NCI-H146 (cell line): ENCODE measurements at regions not wholly inside any gene's neighbourhood (a gene's known extent, or its start where the extent isn't known, plus 50 kb on each side); places are given as distances from the start of the nearest gene placed in this dataset.
A peak's percentile ranks its signal among the peaks of the same experiment; 100 is the strongest.
"Not testable (repeated sequence)": the region's sequence is repeated elsewhere in the genome, so short reads cannot be mapped to it uniquely, and the experiment has no call there.

Experiments
- DNase-seq: peaks from one replicate; lab custom pipeline; 2025; lab: John Stamatoyannopoulos, UW

- no peak for DNase-seq
Measured at GRCh38 chr4:123600987-123601904, 204.7 kb downstream of the SPRY1 start.

- DNase-seq: no peak
Measured at GRCh38 chr4:123602007-123602406, 205.4 kb downstream of the SPRY1 start.

GRCh38 chr4:123603165-123603564, 206.6 kb downstream of the SPRY1 start:
- no peak for DNase-seq

GRCh38 chr4:123605797-123606196, 209.2 kb downstream of the SPRY1 start:
- not testable (repeated sequence) for DNase-seq

GRCh38 chr4:123606336-123606735, 209.7 kb downstream of the SPRY1 start:
- DNase-seq: no peak

DNA sequence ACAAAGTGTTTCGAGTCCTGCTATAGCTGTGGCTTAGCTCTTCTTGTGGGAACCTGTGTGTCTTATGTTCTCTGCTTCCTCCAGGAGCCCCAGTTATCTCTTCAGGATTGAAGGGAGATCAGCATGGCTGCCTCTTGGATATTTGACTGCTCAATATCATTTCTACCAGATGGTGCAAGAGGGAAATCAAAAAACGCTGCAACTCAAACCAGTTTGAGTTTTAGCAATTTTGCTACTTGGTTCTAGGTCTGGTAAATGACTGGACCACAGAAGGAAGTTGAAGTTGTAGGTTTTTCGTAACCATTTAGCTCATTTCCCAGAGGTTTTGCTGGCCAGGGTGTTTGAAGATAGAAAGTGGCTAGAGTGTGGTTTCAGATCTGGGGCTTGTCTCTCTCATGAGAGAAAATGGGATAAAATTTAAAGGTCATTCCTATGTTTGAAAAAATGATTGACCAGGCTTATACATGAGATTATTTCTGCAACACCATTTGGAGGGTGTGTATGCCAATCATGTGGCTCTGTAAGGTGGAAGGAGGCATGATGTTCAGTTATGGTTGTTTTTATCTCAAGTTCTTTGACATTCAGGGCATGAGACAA, 210.4 kb downstream of the SPRY1 start:
- DNase-seq: no peak

GRCh38 chr4:123609829-123610228, 213.2 kb downstream of the SPRY1 start:
- DNase-seq: no peak

- no peak for DNase-seq
Measured at GRCh38 chr4:123613586-123614344, 217.2 kb downstream of the SPRY1 start.

GRCh38 chr4:123615901-123616300, 219.3 kb downstream of the SPRY1 start:
- DNase-seq: no peak

DNA sequence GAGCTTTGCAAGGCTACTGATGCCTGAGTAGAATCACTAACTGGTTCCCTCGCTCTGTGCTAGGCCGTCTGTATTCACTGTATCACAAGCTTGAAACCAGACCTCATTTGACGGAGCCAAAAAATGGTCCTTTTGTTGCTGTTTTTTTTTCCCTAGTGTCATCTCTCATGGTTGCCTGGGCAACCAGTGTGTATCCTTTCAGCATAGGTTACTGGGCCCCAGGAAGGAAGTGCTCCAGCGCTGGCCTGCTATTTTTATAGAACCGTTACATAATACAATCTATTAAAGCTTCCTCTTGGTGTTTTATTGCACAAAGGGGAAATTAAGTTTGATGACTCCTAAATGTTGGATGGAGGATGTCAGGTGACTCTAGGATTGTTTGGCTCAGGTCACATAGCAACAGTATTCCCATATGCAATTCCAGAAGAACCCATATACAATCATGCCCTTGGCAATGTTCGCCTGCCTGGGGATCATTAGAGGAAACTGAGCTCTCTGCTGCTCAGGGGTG, 220.4 kb downstream of the SPRY1 start:
- DNase-seq: peak; percentile 88

DNA sequence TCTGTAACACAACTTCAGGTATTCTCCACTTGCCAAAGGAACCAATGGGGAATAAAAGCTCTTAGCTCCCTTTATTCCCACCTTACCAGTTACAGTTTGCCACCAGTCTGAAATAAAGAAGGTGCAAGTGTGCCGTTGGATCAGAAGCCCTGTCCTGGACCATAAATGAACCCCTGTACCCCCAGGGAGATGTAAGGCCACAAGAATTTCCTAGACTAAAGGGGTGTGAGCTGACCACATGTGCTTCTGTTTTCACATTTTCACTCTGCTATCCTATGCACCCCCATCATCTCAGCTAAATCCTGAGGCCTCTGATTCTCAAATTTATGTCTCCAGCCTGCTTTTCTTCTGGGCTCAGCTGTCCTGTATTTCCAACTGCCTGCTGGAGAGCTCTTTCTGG, 221.2 kb downstream of the SPRY1 start:
- no peak for DNase-seq

- no peak for DNase-seq
Measured at GRCh38 chr4:123618606-123619005, 222.0 kb downstream of the SPRY1 start.

GRCh38 chr4:123619326-123619725, 222.7 kb downstream of the SPRY1 start:
- no peak for DNase-seq

DNA sequence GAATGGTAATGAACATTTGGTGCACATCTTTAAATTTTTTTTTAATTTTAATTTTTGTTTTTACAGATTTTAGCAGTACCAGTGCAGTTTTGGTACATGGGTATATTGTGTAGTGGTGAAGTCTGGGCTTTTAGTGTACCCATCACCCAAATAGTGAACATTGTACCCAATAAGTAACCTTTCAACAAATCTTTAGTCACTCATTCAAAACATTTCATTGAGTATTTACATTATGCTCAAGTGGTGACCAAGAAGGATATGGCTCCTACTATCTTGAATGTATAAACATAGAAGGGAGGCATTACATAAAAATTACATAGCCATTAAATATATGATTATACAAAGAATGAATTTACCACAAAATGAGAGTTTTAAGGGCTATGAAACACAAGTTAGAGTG, 223.3 kb downstream of the SPRY1 start:
- DNase-seq: no peak

DNA sequence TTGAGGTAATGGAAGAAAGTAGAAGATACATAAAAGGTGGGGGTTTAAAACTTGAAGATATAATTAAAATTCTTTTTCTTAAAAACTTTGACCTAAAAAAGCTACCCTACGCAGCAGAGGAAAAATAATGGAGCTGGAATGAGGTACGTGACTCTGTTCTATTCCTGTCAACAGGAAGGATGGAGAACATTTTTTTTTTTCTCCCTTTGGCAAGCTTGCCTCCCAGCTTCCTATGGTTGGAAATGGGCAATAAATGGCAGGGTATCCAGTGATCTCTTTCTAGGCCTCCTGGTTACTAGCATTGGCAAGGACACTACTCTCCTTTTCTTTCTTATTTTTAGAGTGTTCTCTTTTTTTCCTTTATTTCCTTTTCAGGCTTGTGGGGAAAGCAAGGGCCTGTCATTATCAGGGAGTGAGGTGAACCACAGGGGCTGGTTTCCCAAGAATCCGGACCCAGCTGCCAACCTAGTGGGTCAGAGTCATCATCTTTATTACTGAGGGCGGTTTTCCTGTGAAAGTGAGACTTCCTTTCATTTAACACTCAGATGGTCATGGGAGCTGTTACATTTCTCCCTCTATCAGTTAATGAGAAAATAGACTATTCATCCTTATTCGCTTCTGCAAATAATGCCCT, 224.6 kb downstream of the SPRY1 start:
- DNase-seq: no peak

GRCh38 chr4:123622572-123622971, 226.0 kb downstream of the SPRY1 start:
- DNase-seq: no peak

DNA sequence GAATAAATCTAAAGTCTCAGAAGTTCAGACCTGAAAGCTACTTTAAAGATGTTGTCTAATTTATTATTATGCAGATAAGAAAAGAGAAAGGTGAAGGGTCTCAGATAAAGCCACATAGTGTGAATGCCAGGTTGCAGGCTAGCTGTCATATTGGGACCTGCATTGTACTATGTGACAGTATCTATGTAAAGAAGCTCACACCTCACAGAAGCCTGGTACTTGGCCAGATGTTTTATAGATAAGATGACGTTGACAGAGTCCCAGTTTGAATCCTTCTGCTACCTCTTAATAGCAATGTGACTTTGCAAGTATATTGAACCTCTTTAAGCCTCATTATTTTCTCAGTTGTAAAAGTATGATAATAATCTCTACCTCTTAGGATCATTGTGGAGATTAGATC, 227.0 kb downstream of the SPRY1 start:
- DNase-seq: no peak

DNA sequence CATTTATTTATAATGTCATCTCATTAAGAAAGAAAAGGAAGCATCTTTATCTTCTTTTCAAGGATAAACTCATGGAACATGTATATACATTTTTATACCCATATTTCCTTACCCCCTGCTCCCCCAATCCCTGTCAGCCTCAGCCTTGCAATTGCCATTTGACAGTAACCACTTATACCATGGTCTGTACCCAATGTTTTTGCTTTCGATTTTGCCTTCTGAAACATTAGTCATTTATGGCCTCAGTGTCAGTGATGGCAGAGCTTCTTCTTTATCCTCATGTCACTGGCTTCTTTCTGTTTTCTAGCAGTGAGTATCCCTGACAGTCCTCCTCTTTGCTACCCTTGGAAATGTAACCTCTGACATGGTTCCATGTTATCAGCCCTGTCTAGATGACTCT, 228.4 kb downstream of the SPRY1 start:
- DNase-seq: no peak

DNA sequence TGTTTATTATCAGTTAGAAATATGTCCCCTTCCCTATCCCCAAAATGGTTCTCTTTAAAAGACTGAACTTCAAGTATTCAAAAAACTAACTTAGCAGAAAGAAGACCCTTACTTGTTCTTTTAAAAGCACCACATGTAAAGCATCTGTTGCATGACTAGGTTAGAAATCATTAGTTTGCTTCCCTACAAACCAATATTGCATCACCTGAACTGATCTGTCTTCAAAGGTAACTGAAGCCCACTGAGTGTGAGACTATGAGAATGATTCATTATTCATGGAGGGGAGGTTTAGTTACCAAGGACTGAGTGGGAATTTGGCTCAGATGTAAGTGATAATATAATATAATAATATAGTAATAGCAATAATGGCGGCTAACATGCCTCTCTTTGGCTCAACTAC, 231.7 kb downstream of the SPRY1 start:
- no peak for DNase-seq

GRCh38 chr4:123631786-123632692, 235.4 kb downstream of the SPRY1 start:
- DNase-seq: no peak

DNA sequence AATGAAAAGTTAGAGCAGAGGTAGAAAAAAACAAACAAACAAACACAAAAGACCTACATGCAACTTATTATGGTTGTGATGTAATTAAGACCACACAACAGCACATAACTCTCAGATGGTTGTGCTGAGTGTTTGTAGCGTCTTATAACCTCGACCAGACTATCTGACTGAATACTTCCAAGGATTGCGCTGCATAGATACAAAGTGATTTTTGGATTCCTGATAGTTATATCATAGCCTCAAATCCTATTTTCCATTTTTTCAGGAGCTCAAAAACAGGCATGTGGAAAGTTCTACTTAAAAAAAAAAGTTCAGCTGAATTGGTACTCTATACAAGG, 236.1 kb downstream of the SPRY1 start:
- no peak for DNase-seq
